PC-9 (cell line): ENCODE measurements at regions not wholly inside any gene's neighbourhood (a gene's known extent, or its start where the extent isn't known, plus 50 kb on each side); places are given as distances from the start of the nearest gene placed in this dataset.

Experiments used
- BruUV-seq: library from RNA; stranded (reverse); fragments of 400-500 nt; replicated peaks from 2 replicates; lab custom pipeline; 2021; lab: Mats Ljungman, UMichigan
- CTCF ChIA-PET: fragments of 300-600 bp; sonication (Branson Sonifier 250); formaldehyde crosslinking; loops from one replicate; lab custom pipeline; 2022; ENCODE audit warnings: antibody characterized with exemption; lab: Charles Lee
- POLR2A ChIA-PET: fragments of 300-600 bp; sonication (Branson Sonifier 250); formaldehyde crosslinking; loops from one replicate; lab custom pipeline; 2022; ENCODE audit warnings: antibody characterized with exemption; ENCODE audit not compliant: unreplicated experiment; lab: Charles Lee
- DNase-seq, 2 experiments: peaks; one replicate each; pipeline versions ENCODE4 v3.0.0 to v3.0.0-alpha.2; 2015 to 2022; ENCODE audit warnings: mixed read lengths in 1 of 2
- H2AFZ ChIP-seq: fragments of 200-600 bp; sonication (generic); 2 replicates; pipeline ENCODE4 v1.8.1; 2017; ENCODE audit warnings: antibody characterized with exemption
- H3F3A ChIP-seq: fragments of 200-600 bp; sonication (generic); 2 replicates; pipeline ENCODE4 v1.8.1; 2017; ENCODE audit warnings: antibody characterized with exemption, mild to moderate bottlenecking, low read depth; ENCODE audit not compliant: insufficient read depth
- H3K27ac ChIP-seq: fragments of 200-600 bp; sonication (generic); 2 replicates; pipeline ENCODE4 v1.6.1; 2016; ENCODE audit warnings: mixed run types
- H3K27me3 ChIP-seq: fragments of 200-600 bp; sonication (generic); 2 replicates; pipeline ENCODE4 v1.6.1; 2016; ENCODE audit warnings: low read depth, mixed run types; ENCODE audit not compliant: insufficient read depth
- H3K36me3 ChIP-seq: fragments of 200-600 bp; sonication (generic); 2 replicates; pipeline ENCODE4 v1.6.1; 2016; ENCODE audit warnings: low read depth, mixed run types
- H3K4me1 ChIP-seq: fragments of 200-600 bp; sonication (generic); replicated peaks from 2 replicates; pipeline ENCODE4 v1.6.1; 2016; ENCODE audit warnings: mixed run types; ENCODE audit not compliant: insufficient read depth
- H3K4me2 ChIP-seq: fragments of 200-600 bp; sonication (generic); 2 replicates; pipeline ENCODE4 v1.6.1; 2017; ENCODE audit warnings: mixed run types
- H3K4me3 ChIP-seq: fragments of 200-600 bp; sonication (generic); 2 replicates; pipeline ENCODE4 v1.6.1; 2016; ENCODE audit warnings: mixed run types
- H3K79me2 ChIP-seq: fragments of 200-600 bp; sonication (generic); 2 replicates; pipeline ENCODE4 v1.6.1; 2017; ENCODE audit warnings: low read depth, mixed run types
- H3K9me2 ChIP-seq: fragments of 200-600 bp; sonication (generic); 2 replicates; pipeline ENCODE4 v1.8.1; 2017; ENCODE audit warnings: mild to moderate bottlenecking; ENCODE audit not compliant: insufficient read depth
- H3K9me3 ChIP-seq: fragments of 200-600 bp; sonication (generic); 2 replicates; pipeline ENCODE4 v1.8.1; 2016; ENCODE audit warnings: low read depth; ENCODE audit not compliant: insufficient read depth
- H4K20me1 ChIP-seq: fragments of 200-600 bp; sonication (generic); 2 replicates; pipeline ENCODE4 v1.8.1; 2017; ENCODE audit not compliant: insufficient read depth
- CTCF ChIP-seq: fragments of 200-600 bp; sonication (generic); conservative IDR thresholded peaks from 2 replicates; pipeline ENCODE4 v1.6.1; 2017; ENCODE audit warnings: mixed run types, antibody characterized with exemption, mild to moderate bottlenecking, moderate library complexity
- EZH2 ChIP-seq: fragments of 200-600 bp; sonication (generic); IDR thresholded peaks from 2 replicates; pipeline ENCODE4 v1.8.0; 2017; ENCODE audit warnings: antibody characterized with exemption, low read depth
- intact Hi-C: fragments of 100-400 bp; cut with micrococcal nuclease; formaldehyde crosslinking; loops from one replicate; pipeline ENCODE4 v1.10.0; 2022; ENCODE audit not compliant: unreplicated experiment

- H3K4me2 ChIP-seq: no peak overlapping the region
- H4K20me1 ChIP-seq: no peaks in the 10 kb centered on the region
- H3F3A ChIP-seq: no peaks in the 10 kb centered on the region
- no peaks in the 10 kb centered on the region for H3K79me2 ChIP-seq
- no peak for DNase-seq
- intact Hi-C loops: no loop called here
- BruUV-seq: no TSS peak
- no peaks in the 10 kb centered on the region for H3K36me3 ChIP-seq
- no peaks in the 10 kb centered on the region; the same call in 1 of the 2 replicates for H3K27me3 ChIP-seq
- H3K4me3 ChIP-seq: no peak overlapping the region
- no peaks in the 10 kb centered on the region for H3K9me3 ChIP-seq
- H3K4me1 ChIP-seq: no peaks in the 10 kb centered on the region
- TF ChIP-seq EZH2: no peak
- no peak for TF ChIP-seq CTCF
- no peak overlapping the region for H2AFZ ChIP-seq
- ChIA-PET CTCF (no interaction called here), POLR2A (no interaction called here)
- no peak overlapping the region for H3K27ac ChIP-seq
- no peaks in the 10 kb centered on the region for H3K9me2 ChIP-seq
These were observed 413.1 kb upstream of the MON1B start for GRCh38 chr16:76777721-76778465.

GRCh38 chr16:76780556-76780955 lies 410.4 kb upstream of the MON1B start:
- Histone ChIP-seq H3K27me3 (no peaks in the 10 kb centered on the region; the same call in 1 of the 2 replicates), H4K20me1 (no peaks in the 10 kb centered on the region), H3K27ac (no peak overlapping the region), H3K9me2 (no peaks in the 10 kb centered on the region), H3K4me3 (no peak overlapping the region), H3K36me3 (no peaks in the 10 kb centered on the region), H3K4me1 (no peaks in the 10 kb centered on the region), H3K9me3 (no peaks in the 10 kb centered on the region), H3F3A (no peaks in the 10 kb centered on the region), H3K79me2 (no peaks in the 10 kb centered on the region), H3K4me2 (no peak overlapping the region), H2AFZ (no peak overlapping the region)
- BruUV-seq: no TSS peak
- DNase-seq: no peak
- intact Hi-C loops: no loop called here
- CTCF ChIA-PET: no interaction called here
- TF ChIP-seq EZH2 (no peak), CTCF (no peak)
- POLR2A ChIA-PET: no interaction called here

- Histone ChIP-seq H2AFZ (no peak overlapping the region), H3K4me1 (no peaks in the 10 kb centered on the region), H3K9me2 (no peaks in the 10 kb centered on the region), H3K36me3 (no peaks in the 10 kb centered on the region), H3F3A (no peaks in the 10 kb centered on the region), H3K27ac (no peak overlapping the region), H3K79me2 (no peaks in the 10 kb centered on the region), H3K9me3 (no peaks in the 10 kb centered on the region), H3K27me3 (no peaks in the 10 kb centered on the region; the same call in 1 of the 2 replicates), H4K20me1 (no peaks in the 10 kb centered on the region), H3K4me3 (no peak overlapping the region), H3K4me2 (no peak overlapping the region)
- TF ChIP-seq EZH2 (no peak), CTCF (no peak)
- BruUV-seq: no TSS peak
- no peak for DNase-seq
- CTCF ChIA-PET: no interaction called here
- intact Hi-C loops: no loop called here
- POLR2A ChIA-PET: no interaction called here
These were observed 406.5 kb upstream of the MON1B start for GRCh38 chr16:76784530-76784929.
